Amygdala (tissue), 56 donors: ENCODE measurements at regions not wholly inside any gene's neighbourhood (a gene's known extent, or its start where the extent isn't known, plus 50 kb on each side); places are given as distances from the start of the nearest gene placed in this dataset.
"Not testable (repeated sequence)": the region's sequence is repeated elsewhere in the genome, so short reads cannot be mapped to it uniquely, and the experiment has no call there.

ENCODE experiments used
- DNase-seq, 56 donors: peaks; one replicate each; lab custom pipeline; 2025; lab: John Stamatoyannopoulos, UW

DNA sequence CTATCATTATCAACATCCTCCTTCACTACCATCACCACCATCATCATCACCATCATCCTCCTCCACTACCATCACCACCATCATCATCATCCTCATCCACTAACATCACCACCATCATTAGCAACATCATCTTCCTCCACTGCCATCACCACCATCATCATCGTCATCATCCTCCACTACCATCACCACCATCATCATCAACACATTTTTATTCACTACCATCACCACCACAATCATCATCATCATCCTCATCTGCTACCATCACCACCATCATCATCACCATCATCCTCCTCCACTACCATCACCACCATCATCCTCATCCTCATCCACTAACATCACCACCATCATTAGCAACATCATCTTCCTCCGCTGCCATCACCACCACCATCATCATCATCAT, 639.2 kb upstream of the RBFOX1 start:
- not testable (repeated sequence) for DNase-seq

DNA sequence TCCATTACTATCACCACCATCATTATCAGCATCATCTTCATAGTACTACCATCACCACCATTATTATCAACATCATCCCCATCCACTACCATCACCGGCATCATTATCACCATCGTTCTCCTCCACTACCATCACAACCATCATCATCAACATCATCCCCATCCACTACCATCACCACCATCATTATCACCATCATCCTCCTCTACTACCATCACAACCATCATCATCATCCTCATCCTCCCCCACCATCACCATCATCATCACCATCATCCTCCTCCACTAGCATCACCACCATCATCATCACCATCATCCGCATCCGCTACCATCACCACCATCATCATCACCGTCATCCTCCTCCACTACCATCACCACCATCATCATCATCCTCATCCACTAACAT, 639.8 kb upstream of the RBFOX1 start:
- no peak for DNase-seq

DNA sequence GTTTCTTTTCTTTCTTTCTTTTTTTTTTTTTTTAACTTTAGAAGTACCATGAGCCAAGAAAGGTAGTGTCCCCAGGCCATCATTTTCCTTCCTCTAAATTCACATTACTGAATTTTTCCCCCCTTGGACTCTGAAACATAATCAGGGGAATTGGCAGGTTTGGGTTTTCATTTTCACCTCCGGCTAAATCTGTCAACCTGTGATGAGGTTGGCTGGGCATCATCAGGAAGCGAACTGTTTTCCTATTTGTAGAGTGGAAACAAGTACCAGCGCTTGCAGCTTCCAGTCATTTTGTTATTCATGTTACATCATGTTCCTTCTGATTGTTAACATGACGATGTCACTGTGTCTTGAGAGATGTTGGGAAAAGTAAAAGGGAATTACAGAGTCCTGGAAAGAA, 641.9 kb upstream of the RBFOX1 start:
- no peak for DNase-seq

DNA sequence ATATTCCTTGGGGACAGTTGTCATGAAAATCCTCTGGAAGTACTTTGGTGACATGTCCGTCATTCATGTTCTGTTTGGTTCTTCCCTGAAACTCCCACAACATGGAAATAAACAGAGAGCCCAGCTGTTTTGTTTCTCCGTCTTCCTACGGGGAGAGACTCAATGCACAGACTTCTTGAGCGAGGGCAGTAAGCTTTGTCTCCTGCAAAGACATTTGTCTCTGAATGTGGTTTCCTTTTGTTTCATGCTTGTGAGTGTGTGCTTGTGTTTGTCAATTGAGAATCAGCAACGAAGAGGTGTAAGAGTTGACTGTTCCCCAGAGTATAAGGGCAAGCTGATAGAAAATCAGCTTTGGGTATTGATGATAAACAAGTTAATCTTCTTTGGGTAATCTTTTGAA, 643.0 kb upstream of the RBFOX1 start:
- no peak for DNase-seq

DNA sequence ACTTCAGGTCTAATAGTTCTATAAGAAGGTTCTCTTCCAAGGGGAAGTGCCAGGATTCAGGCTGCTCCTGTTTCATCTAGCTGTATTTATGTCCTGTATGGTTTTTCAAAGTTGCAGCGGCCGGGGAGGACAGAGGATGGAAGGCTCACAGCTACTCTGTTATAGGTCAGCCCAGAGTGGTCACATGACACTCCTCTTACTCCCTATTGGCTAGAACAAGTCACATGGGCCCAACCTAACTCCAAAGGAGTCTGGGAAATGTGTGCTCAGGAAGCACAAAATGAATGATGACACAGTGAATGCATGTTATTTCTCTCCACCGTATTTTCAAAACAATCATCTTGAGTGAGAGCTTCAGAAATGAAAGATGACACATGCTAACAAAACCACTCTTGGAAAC, 645.1 kb upstream of the RBFOX1 start:
- DNase-seq: no peak

DNA sequence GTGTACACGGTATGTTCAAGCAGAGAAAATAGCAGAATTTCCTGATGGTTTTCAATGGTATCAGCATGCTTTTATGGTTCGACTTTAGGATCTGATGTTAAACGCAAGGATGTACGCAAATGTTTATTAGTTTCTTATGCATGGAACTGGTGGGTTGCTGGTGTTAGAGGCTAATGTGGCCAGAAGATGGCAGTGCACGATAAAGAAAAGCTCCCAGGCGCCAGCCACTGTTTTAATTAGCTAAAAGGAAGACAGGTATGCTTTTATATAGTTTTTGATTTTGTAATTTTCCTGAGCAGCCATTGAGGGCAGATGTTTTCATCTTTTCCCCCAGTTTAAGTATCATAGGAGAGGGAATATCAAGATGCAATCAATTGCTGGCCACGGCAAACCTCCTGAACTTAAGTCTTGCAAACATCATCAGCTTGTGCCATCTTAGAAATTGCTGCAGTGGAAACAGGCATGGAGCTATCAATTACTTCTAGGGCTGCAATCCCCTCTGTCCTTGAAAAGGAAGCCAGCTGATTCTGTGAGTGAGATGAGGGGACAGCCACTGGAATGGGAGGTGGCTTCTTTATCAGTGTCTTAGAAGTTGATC, 648.5 kb upstream of the RBFOX1 start:
- peak in 20 of 56 donors; percentile 1 to 53 (median 12) for DNase-seq

DNA sequence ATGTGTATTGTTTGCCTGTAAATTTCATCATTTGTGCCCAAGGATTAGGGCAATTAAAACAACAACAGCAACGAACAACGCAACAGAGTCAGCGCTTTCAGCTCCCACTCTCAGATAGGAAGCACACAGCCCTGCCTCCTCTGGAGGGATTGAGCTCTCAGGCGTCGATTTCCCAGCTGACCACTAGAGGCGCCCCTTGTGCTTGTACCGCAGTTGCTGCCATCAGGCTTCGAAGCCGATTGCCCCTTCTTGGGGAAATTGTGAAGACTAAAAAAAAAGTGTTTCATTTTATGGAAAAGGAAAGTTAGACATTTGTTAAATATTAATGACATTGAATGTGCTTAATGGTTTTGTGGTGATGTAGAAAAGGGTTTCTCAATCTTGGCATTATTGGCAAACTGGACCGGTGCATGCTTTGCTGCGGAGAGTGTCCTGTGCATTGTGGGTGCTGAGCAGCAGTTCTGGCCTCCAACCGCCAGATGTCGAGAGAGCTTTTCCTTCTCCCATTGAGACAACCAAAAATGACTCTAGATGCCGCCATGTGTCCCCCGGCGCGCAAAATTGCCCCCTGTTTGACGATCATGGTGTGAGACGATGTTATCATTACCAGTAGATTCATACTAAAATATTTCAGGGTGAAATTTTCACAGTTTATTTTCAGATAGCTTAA, 650.4 kb upstream of the RBFOX1 start:
- DNase-seq: peak in 21 of 56 donors; percentile 0 to 55 (median 13)

DNA sequence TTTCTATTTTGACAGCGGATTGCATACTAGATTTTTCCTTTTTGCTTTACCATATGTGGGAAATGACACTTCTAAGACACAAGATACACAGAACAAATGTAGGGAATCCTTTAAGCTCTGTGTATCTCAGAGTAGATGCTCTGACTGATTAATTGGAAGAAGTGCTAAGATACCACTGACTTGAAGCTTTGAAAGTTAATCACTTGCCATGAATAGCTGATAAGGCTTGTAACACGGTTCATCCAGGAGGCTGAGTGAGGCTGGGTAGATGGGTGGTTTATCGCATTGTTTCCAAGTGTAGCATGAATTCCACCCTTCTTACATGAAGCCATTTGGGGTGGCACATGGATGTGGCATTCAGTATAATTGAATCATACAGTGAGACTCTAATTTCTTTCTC, 654.1 kb upstream of the RBFOX1 start:
- no peak for DNase-seq

DNA sequence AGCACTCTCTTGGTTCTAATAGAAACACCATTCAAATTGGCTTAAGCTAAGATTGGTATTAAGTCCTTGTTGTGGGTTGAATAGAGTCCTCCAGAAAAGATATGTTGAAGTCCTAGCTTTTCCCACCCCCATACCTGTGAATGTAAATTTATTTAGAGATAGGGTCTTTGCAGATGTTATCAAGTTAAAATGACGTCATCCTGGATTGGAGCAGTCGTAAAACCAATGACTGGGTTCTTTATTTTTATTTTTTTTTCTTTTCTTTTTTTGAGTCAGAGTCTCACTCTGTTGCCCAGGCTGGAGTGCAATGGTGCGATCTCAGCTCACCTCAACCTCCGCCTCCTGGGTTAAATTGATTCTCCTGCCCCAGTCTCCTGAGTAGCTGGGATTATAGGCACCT, 658.6 kb upstream of the RBFOX1 start:
- no peak for DNase-seq

DNA sequence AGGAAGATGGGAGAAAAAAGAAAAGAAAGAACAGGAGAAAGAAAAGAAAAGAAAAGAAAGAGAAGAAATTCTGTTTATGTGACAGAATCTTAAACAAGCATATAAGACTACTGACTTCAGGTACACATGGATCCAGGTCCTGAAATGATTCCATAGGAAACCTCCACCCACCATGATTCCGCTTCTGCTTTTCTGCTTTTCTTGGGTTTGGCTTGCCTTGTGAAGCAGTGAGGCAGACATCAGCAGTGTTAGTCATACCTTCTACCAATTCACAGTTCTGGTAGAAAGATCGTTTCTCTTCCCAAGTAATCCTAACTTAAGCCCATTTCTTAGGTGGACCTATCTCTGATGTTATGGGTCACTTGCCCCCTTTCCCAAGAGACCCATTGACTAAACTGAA, 660.1 kb upstream of the RBFOX1 start:
- DNase-seq: no peak

DNA sequence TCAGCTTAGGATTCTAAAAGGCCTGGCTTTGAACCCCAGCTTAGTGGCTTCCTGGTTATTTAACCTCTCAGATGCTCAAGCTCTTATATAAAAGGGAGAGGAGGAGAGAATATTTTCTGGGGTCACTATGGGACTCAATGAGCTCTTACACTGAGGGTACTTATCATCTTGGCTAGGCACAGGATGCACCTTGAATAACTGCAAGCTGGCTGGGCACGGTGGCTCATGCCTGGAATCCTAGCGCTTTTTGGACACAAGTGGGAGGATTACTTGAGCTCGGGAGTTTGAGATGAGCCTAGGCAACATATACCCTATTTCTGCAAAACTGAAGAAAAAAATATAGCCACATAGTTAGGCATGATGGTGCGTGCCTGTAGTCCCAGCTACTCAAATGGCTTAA, 665.3 kb upstream of the RBFOX1 start:
- no peak for DNase-seq

DNA sequence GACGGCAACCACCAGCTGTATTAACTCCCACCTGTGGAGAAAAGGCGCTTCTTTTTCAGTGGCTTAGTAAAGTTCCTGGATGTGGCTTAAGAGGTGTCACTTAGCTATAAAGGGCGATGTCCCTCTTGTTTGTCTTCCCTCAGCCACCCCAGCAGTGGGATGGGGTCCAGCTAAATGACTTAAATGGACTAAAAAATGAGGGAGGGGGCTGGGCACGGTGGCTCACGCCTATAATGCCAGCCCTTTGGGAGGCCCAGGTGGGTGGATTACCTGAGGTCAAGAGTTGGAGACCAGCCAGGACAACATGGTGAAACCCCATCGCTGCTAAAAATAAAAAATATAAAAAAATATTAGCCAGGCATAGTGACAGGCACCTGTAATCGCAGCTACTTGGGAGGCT, 667.5 kb upstream of the RBFOX1 start:
- DNase-seq: no peak

DNA sequence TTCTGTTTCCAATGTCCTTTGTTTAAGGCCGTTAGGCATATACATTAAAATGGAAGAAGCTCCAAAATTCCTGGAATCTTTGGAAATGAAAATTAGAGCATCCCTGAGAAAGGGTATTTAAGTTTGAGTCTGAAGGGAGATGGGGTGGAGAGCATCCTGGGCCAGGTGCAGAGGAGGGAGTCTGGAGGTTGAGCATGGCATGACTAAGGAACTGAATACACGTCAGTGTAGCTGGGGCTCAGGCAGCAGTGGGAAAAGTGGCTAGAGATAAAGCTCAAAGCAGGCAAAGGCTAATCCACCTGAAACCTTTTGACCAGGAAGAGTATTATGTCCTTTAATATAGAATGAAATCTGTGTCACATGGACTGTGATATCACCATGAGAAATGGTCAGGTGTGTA, 669.0 kb upstream of the RBFOX1 start:
- DNase-seq: no peak

DNA sequence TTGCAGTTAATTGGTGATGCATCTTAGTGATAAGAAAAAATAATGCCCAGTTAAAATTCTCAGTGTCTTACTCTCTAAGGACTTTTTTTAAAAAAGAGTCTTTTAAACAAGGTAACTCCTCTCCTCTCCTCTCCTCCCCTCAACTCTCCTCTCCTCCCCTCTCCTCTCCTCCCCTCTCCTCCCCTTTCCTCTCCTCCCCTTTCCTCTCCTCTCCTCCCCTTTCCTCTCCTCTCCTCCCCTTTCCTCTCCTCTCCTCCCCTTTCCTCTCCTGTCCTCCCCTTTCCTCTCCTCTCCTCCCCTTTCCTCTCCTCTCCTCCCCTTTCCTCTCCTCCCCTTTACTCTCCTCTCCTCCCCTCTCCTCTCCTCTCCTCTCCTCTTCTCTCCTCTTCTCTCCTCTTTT, 675.9 kb upstream of the RBFOX1 start:
- DNase-seq: no peak

DNA sequence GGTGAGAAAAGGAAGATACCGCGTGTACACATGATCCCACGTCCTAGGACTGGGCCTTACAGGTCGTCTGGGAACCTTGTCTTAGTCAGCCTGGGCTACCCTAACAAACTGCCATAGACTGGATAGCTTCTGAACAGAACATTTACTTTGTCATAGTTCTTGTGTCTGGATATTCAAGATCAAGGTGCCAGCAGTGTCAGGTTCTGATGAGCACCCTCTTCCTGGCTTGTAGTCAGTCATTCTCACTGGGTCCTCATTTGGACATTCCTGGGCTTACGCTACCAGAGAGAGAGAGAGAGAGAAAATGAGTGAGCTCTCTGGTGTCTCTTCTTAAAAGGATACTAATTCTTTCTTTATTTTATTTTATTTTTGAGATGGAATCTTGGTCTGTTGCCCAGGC, 685.8 kb upstream of the RBFOX1 start:
- DNase-seq: no peak

DNA sequence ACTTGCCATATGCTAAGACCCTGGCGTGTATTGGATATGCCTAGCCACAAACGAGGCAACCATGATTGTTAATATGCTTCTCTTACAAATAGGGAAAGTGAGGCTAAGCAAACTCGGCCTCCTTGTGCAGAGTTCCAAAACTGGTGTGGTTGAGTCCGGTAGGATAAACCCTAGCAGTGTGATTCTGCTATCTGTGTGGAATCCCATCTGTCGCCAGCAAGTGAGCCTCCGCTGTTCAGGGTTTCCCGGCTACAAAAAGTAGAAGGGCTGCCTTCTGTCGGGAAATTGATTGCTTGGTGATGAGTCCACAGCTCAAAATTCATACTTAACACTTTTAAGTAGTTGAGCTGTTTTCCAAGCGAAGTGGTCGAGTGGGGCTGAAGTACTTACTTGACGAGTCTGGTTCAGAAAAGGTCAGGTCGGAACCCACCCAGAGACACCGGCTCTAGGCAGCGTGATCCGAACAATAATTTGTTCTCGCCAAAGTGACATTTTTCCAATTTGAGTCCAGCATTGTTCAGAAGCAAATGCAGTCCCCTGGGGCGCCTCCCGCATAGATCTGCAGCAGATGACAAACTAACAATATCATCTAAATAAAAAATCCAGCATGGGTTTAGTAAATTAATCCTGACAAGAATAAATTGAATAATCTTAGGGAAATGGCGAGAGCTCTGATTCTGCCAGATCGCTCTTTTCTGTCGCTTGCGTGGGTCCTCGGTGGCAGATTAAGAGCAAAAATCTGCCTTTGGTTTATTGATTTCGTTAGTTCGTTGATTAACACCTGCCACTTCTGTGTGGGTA, 686.7 kb upstream of the RBFOX1 start:
- DNase-seq: peak in 4 of 56 donors; percentile 1 to 14 (median 4)

DNA sequence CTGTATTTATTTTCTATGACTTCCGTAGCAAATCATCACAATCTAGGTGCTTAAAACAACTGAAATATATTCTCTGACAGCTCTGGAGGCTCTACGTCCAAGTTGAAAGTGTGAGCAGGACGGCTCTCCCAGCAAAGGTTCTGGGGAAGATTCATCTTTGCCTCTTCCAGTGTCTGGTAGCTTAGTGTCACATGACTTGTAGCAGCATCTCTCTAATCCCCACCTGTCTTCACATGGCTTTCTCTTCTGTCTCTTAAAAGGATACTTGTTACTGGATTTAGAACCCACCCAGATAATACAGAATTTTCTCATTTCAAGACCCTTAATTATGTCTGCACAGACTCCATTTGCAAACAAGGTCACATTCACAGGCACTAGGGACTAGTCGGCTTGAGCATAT, 687.7 kb upstream of the RBFOX1 start:
- no peak for DNase-seq

DNA sequence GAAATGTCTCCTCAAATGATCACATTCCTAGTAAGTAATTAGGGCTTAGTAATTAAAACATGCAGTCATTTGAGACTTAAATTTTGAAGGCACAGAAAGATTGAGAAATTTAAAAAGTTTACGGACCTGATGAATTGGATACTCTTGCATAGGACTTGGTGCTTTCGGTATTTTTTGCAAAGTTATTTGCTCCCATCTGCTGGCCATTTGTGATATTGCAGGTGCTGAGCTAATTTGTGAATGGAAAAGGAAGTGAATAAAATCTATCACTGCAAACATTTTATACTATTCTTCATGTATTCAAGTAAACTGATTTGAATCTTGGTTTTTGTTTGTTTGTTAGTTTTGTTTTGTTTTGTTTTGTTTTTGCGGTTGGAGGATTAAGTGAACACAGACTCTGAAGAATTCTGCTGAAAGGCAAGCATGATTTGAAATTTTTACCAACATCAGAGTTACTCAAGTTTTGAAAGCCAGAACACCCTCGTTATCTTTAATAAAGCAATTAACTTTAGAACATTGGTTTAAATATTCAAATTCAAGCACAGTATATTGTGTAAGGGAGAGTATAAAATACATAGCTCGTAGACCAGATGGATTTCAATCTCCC, 689.5 kb upstream of the RBFOX1 start:
- DNase-seq: peak in 33 of 56 donors; percentile 0 to 87 (median 11)

DNA sequence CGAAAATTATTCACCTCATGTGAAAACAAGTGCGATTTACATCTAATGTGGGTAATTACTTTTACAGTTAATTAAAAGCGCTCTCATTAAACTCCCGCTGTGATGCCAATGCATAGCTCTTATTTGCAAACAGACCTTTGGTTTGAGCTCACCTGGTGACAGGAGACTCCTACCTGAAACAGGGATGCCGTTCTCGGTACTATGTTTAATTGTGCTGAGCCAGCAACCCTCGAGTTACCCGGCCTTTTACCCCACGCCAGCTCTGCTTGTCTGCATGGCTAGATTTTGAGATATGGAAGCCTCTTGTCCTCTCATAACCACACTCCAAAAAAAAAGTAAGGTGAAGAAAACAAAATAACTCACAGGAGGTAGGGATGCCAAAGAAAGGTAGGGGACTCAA, 690.4 kb upstream of the RBFOX1 start:
- DNase-seq: no peak

DNA sequence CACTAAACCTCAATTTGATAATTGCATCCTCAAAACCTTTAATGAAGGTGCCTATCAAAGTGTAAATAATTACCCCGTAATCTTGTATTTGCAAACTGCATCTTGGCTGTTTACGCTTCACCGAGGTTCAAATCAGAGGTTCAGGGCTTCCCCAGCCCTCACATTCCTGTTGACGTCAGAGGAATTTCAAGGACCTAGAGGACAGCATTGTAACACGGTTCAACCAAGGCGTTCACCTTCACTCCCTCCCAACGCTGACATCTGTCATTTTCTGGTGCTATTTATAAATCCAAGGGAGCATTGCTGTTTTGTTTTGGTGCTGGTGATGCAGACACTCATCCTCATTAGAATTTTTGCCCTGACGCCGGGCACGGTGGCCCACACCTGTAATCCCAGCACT, 691.6 kb upstream of the RBFOX1 start:
- DNase-seq: no peak

DNA sequence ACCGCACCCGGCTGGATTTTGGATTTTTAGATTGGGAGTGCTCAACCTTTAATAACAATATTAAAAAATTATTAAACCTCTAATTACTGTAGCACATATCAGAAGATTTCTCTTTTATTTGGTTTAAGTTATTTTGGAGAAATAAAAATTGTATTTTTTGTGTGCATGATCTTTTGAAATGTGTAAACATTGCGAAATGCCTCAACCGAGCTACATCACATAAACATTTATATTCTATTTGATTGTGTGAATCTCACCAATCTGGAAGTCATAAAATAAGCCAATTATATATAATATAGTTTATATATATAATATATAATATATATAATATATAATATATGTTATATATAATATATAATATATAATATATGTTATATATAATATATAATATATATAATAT, 696.2 kb upstream of the RBFOX1 start:
- no peak for DNase-seq
